ENCODE measurements at regions not wholly inside any gene's neighbourhood (a gene's known extent, or its start where the extent isn't known, plus 50 kb on each side); places are given as distances from the start of the nearest gene placed in this dataset.

DNA sequence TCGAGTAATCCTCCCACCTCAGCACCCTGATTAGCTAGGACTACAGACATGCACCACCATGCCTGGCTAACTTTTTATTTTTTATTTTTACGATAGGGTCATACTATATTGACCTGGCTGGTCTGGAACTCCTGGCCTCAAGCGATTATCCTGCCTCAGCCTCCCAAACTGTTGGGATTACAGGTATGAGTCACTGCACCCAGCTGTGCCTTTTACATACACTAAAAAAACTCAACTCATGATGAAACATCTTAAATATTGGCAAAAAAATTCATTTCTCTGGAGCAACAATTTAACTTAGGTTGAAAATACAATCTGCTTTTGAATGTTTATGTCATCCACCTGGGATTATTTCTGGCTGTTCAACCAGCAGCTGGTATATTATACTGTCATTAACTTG is 598.3 kb upstream of the ZP4 start:
- H3K9me3 ChIP-seq: no peaks in the 10 kb centered on the region
- no peaks in the 10 kb centered on the region for H3K36me3 ChIP-seq
- H3K27me3 ChIP-seq: no peaks in the 10 kb centered on the region
- no peak overlapping the region for H3K4me3 ChIP-seq
- DNase-seq: peak; percentile 16

DNA sequence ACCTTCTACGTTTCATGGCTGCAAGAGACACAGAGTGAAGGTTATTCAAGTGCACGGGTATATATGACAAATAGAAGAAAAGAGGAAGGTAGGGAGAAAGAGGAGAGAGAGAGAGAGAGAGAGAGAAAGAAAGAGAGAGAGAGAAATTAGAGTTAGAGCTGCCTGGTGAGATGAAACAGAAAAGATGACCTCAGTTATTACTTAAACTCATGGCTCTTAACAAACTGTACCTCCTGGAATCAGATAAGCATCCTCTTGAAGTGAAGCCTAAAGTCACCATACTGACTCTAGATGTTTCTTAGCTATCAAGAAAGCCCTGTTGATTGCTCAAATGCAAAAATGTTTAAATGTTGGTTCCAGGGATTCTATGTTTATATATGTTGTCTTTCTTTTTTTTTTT is 597.7 kb upstream of the ZP4 start:
- H3K4me3 ChIP-seq: no peak overlapping the region
- DNase-seq: no peak

DNA sequence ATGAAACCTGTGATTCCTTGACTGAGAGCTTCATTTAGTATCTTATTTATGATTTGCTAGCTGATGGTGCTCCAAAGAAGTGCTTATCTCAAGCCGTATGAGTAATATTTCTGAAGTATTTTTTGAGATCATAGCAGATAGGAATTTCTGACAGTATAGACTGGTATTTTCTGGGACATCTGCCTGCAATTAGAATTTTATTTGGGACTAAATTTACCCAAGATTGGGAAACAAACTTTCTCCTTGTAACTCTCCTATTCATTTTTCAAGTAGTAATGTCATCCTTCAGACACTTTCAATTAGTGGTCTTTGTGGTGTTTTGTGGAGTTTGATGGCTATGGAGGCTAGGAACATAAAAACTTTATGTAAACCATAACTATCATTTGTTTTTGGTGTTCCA is 597.2 kb upstream of the ZP4 start:
- Histone ChIP-seq H3K9me3 (no peaks in the 10 kb centered on the region), H3K4me3 (no peak overlapping the region), H3K36me3 (no peaks in the 10 kb centered on the region), H3K27me3 (no peaks in the 10 kb centered on the region)
- DNase-seq: no peak

More for the DNA sequence above, 597.7 kb upstream of the ZP4 start:
- no peaks in the 10 kb centered on the region for H3K27me3 ChIP-seq
- H3K36me3 ChIP-seq: no peaks in the 10 kb centered on the region
- no peaks in the 10 kb centered on the region for H3K9me3 ChIP-seq

DNA sequence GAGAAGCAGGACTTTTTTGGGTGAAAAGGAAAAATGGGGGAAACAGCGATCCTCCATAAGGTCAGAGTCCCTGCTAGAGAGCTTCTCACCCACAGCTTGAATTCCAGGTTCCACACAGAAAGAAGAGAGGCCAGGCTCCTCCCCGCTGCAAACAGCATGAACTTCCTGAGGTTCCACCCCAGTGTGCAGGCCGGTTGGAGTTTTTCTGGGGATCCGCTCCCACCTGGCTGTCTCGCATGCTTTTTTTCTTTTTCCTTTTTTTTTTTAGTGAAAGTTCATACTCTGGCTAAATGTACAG is 595.1 kb upstream of the ZP4 start:
- DNase-seq: peak; percentile 64
- Histone ChIP-seq H3K4me3 (peak overlapping the region; percentile 57), H3K27me3 (no peaks in the 10 kb centered on the region), H3K9me3 (no peaks in the 10 kb centered on the region), H3K36me3 (no peaks in the 10 kb centered on the region)

DNA sequence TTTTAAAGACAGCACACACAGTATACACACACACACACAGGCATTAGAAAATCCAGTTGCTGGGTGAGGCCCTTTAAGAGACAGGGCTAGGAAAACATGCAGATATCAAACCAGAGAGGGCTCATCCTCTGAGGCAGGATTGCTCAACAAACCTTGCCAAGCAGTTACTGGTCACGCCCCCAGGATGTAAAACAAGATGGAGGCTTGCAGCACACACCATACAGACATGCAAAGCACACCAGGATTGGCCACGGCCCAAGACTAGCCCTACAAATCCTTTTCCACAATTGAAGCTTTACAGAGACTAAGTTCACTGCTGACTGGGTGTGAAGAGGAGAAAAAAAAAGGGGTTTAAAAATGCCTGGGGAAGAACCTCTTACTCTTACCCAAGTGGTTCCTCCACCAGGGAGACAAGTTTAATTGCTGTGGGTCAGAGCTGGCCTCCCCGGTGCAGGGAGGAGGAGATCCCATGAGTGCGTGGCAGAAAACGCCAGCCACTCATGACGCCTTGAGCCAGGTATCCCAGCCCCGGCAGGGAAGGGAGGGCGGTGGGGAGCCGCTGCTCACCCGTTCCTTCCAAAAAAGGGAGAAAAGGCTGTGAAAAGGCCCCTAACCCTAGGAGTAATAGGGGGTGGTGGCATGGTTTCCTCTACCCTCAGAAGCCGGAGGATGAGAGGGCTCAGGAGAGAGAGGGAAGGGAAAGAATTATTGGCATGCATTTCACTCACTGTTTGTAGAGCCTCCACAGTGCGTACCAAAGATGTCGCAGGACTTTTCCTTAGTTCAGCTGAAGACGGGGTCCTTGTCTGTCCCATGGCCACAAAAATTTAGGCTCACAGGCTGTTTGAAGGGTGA is 594.6 kb upstream of the ZP4 start:
- no peaks in the 10 kb centered on the region for H3K27me3 ChIP-seq
- H3K4me3 ChIP-seq: peak overlapping the region; percentile 57
- no peaks in the 10 kb centered on the region for H3K36me3 ChIP-seq
- peak; percentile 75 for DNase-seq
- H3K9me3 ChIP-seq: no peaks in the 10 kb centered on the region

DNA sequence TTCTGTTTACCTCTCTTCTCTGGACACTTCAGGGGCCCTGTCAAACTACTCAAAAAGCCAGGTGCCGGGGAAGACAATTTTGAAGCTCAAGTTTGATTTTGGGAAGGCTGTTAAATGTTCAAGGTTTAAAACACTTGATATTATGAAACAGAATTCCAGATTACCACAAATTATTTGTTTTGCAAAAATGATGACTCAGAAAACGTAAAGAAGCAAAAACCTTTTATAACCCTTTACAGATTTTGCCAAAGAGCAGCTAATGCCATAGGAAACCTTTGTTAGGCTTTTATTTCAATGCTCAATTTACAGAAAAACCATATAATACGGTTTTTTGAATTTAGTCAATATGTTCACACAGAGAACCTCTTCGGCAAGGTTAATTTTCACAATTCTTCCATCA is 593.4 kb upstream of the ZP4 start:
- H3K36me3 ChIP-seq: no peaks in the 10 kb centered on the region
- no peaks in the 10 kb centered on the region for H3K9me3 ChIP-seq
- peak overlapping the region; percentile 57 for H3K4me3 ChIP-seq
- no peak for DNase-seq
- no peaks in the 10 kb centered on the region for H3K27me3 ChIP-seq

DNA sequence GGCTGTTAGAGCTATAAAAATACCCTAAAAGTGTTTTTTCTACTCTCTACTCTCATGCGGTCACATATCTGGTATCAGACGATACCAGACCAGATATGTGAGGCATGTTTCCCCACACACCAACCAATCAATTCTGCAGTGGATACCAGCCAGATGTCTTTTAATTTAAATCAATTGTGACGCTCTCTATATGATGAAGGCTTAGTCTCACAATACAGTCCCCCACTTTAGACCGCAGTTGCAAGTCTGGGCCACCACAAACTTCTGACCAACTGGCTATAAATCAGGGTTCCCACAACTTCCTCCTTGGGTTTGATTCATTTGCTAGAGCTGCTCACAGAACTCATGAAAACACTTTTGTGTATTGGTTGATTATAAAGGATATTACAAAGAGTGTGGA is 586.1 kb upstream of the ZP4 start:
- H3K27me3 ChIP-seq: no peaks in the 10 kb centered on the region
- no peak overlapping the region for H3K4me3 ChIP-seq
- no peak for DNase-seq
- no peaks in the 10 kb centered on the region for H3K36me3 ChIP-seq
- no peaks in the 10 kb centered on the region for H3K9me3 ChIP-seq

DNA sequence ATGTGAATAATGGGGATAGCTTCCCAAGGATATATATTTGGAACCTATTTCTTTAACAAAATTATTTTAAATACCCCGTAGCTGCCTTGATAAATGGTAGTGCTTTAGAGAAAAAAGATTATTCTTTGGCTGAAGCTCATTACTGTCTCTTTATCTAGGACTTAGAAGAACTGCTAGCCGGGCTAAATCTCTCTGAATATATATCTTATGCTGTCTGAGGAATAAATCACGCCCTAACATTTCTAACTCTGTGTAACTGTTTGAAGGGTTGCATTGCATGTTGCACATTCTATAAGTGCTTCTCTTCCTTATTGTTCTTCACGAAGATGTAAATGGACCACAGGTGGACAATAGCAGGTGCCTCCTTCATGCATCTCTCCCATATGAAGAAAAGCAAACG is 585.0 kb upstream of the ZP4 start:
- no peak for DNase-seq
- H3K4me3 ChIP-seq: no peak overlapping the region
- no peaks in the 10 kb centered on the region for H3K27me3 ChIP-seq
- no peaks in the 10 kb centered on the region for H3K9me3 ChIP-seq
- no peaks in the 10 kb centered on the region for H3K36me3 ChIP-seq

DNA sequence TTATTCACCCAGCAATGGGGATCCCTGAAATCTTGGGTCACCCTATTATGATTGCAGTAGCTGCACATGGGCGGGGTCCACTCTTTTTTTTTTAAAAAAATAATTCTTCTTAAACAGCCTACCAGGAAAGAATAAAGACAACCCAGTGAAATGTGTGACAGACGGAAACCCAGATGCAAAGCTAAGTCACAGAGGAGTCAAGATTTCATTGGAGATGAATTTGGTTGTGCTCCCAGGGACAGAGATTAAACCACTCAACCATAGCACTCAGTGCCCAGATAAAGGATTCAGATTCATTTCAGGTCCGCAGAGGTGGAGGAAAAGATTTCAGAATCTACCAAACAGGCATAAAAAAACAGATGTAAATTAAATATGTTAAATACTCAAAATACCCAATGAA is 583.5 kb upstream of the ZP4 start:
- no peaks in the 10 kb centered on the region for H3K36me3 ChIP-seq
- H3K9me3 ChIP-seq: no peaks in the 10 kb centered on the region
- H3K27me3 ChIP-seq: no peaks in the 10 kb centered on the region
- no peak for DNase-seq
- H3K4me3 ChIP-seq: no peak overlapping the region

DNA sequence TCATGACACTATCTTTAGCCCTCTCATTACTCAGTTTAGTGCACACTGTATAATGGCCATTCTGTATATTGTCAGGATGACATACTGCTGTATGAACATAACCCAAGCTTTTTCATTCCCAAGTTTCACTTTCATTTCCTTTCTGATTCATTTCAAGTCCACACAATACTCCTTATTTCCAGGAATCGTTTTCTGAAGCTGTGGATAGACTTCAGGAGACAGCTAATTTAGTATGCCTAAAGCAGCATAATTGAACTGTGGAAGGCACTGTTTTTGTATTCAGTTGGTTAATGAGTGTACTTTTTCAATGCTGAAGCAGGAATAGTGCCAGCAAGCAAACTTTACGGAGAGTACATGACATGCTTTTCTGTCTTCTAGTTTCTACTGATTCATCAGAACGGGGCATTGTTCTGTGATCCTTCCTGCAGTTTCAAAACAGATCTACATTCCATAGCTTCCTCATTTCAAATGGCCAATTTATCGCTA is 578.5 kb upstream of the ZP4 start:
- Histone ChIP-seq H3K9me3 (no peaks in the 10 kb centered on the region), H3K4me3 (peak overlapping the region; percentile 8; the same call in 1 of the 2 replicates), H3K27me3 (no peaks in the 10 kb centered on the region), H3K36me3 (no peaks in the 10 kb centered on the region)
- no peak for DNase-seq

DNA sequence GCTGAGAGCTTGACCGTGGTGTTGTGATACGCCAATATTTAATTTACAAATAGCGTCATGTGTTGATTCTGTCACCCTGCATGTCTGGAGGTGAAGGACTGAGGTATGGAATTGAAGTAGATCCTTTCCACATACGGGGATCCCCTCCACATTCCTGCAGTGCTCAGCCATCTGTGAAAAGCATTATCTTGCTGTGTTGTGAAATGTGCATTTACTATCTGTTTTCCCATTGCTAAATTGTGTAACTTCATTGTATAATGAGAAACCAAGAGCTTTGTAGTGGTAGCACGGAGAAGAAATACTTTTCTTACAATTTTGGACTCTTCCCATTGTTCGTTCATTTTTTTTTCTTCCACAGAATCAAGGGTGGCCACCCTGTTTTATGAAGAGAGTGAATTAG is 577.3 kb upstream of the ZP4 start:
- no peak for DNase-seq
- H3K27me3 ChIP-seq: no peaks in the 10 kb centered on the region
- no peaks in the 10 kb centered on the region for H3K36me3 ChIP-seq
- no peaks in the 10 kb centered on the region for H3K9me3 ChIP-seq
- no peak overlapping the region for H3K4me3 ChIP-seq

DNA sequence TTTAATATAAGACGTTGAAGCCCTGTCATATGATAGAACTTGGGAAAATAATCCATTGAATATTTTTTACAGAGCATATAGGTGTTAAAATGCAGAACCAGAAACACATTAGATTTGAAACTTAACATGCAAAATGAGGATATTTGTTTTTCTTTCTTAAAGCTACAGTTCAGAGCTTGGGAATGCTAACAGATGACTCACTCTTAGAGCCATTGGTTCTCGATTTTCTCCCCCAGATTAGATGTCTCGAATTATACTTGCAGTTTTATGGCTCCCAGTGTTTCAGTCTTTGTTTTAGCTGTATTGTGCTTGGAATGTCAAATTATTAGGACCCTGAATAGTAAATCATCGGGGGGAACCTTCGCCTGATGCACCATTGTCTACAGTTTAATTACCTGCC is 575.7 kb upstream of the ZP4 start:
- DNase-seq: no peak
- Histone ChIP-seq H3K4me3 (no peak overlapping the region), H3K36me3 (no peaks in the 10 kb centered on the region), H3K27me3 (no peaks in the 10 kb centered on the region), H3K9me3 (no peaks in the 10 kb centered on the region; the same call in 1 of the 2 replicates)

DNA sequence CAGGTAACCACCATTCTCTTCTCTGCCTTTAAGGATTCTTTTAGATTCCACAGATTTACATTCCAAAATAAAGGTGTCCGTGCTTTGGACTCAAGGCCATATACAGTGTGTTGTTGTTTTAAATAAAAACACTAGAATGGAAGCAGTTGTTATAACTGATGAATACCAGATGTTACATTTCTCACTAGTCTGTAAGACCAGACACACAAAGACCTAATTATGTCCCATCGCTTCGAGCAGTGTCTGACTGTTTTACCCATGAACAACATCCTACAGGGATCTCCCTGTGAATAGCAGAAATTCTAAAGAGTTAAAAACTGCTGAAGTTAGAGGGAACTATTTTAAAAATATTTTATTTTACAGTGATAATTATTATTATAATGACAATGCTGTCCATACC is 574.7 kb upstream of the ZP4 start:
- no peak for DNase-seq
- H3K36me3 ChIP-seq: no peaks in the 10 kb centered on the region
- H3K27me3 ChIP-seq: no peaks in the 10 kb centered on the region
- H3K9me3 ChIP-seq: no peaks in the 10 kb centered on the region; the same call in 1 of the 2 replicates
- H3K4me3 ChIP-seq: no peak overlapping the region

DNA sequence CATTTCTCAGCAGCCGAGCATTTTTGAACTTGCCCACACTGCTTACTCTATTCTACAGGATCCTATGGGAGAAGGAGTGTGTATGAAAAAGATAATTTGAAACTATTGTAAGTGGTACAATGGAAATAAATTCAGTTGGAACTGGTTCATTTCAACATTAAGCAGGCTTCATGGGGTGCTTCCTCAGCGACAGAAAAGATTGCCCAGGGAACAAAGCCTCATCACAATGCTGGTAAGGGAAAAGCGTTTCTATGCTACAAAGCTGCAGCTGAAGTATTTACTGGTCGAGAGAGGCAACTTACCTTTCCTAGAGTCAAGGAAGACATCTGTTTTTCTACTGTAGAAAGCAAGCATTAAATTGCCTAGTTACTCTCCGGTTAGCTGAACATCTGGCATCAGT is 568.2 kb upstream of the ZP4 start:
- no peaks in the 10 kb centered on the region for H3K36me3 ChIP-seq
- no peaks in the 10 kb centered on the region for H3K27me3 ChIP-seq
- H3K9me3 ChIP-seq: no peaks in the 10 kb centered on the region; the same call in 1 of the 2 replicates
- no peak for DNase-seq
- H3K4me3 ChIP-seq: no peak overlapping the region

DNA sequence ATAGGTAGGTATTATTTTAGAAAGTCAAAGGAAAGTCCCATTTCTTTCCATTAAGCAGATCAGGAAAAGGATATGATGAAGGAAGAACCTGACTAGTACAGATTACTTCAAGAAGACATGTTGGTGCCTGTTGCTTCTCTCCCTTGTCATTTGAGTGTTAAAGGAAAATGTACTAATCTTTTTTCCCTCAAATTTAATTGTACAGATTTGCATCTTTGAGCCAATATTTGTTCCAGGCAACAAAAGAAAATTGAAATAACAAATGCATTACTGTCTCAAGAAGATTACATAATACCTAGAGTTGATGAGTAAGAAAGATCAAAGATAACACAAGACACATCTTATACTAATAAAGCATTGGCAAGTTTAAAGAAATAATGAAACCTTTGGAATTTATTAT is 566.9 kb upstream of the ZP4 start:
- Histone ChIP-seq H3K9me3 (no peaks in the 10 kb centered on the region; the same call in 1 of the 2 replicates), H3K36me3 (no peaks in the 10 kb centered on the region), H3K27me3 (no peaks in the 10 kb centered on the region), H3K4me3 (no peak overlapping the region)
- DNase-seq: no peak

DNA sequence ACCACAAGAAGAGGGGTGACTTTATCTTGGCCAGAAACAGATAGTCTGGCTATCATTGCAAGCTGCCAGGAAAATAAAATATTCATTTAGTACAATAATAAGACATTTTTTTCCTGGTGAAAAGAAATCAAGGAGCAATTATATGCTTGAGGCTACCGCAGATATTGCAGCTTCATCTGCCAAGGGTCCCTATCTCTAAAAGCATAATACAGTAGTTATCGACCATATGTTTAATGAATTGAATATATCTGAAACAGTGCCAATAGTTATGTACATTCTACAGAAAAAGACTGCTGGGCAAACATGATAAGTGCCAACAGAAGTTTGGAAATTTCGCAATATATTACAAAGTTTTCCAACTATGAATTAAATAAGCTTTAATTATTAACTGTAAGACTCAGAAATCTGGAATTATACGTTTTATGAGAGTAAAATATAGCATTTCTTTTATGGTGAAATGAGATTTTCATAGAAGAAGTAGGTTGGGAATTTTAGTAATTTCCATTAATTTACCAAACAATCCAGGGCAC is 561.1 kb upstream of the ZP4 start:
- no peaks in the 10 kb centered on the region for H3K27me3 ChIP-seq
- no peak overlapping the region for H3K4me3 ChIP-seq
- no peaks in the 10 kb centered on the region for H3K9me3 ChIP-seq
- H3K36me3 ChIP-seq: no peaks in the 10 kb centered on the region
- DNase-seq: no peak

DNA sequence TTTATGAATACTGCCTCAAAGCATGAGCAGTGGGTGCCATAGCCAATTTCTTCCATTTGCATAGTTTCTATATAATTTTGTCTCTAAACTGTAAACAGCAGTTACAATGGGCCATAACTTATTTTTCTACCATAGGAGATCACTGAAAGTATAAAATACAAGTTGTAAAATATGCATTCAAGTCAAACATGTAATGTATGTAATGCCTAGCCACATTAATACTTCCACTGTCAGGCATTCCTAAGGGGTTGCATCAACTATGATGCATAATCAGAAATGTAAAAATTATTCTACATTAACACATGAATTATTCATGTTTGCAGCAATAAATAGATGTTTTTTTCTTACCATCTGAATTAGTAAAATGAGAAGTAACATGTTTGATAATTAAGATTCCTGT is 560.3 kb upstream of the ZP4 start:
- H3K9me3 ChIP-seq: no peaks in the 10 kb centered on the region
- no peak overlapping the region for H3K4me3 ChIP-seq
- H3K27me3 ChIP-seq: no peaks in the 10 kb centered on the region
- no peak for DNase-seq
- no peaks in the 10 kb centered on the region for H3K36me3 ChIP-seq

DNA sequence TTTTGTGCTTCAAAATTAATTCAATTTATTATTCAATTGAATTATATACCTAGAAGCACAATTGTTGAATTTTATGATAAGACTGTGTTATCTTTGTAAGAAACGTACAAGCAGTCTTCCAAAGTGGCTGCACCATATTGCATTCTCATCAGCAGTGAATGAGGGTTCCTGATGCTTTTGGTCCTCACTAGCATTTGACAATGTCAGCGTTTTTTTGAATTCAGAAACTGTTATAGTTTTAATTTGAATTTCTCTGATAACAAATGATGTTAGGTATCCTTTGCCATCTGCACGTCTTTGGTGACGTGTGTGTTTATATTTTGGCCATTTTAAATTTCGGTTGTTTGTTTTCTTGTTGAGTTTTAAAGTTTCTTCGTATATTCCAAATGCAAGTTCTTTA is 553.0 kb upstream of the ZP4 start:
- no peak for DNase-seq
- H3K9me3 ChIP-seq: no peaks in the 10 kb centered on the region
- H3K36me3 ChIP-seq: no peaks in the 10 kb centered on the region
- no peaks in the 10 kb centered on the region for H3K27me3 ChIP-seq
- no peak overlapping the region for H3K4me3 ChIP-seq

Data from MG63 (cell line).